ENCODE measurements at regions not wholly inside any gene's neighbourhood (a gene's known extent, or its start where the extent isn't known, plus 50 kb on each side); places are given as distances from the start of the nearest gene placed in this dataset.
A peak's percentile ranks its signal among the peaks of the same experiment; 100 is the strongest.

DNA sequence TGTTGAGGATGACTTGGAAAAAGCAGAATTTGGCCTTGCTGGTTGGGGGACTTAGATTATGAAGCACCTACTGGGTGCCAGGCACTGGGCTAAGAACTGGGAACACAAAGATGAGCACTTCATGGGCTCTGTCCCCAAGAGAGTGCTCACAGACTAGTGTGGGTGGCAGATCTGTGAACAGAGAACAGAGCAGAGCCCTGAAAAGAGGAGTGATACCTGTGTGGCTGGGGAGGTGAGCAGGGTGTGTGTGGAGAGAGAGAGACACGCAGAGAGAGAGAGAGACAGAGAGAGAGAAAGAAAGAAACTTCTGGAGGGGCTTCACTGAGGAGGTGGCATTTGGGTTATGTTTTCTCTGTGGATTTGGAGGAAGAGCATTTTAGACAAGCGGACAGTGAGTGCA is 61.1 kb upstream of the PPP2R5A start:
- no peak for DNase-seq (ENCODE audit: low read depth)

DNA sequence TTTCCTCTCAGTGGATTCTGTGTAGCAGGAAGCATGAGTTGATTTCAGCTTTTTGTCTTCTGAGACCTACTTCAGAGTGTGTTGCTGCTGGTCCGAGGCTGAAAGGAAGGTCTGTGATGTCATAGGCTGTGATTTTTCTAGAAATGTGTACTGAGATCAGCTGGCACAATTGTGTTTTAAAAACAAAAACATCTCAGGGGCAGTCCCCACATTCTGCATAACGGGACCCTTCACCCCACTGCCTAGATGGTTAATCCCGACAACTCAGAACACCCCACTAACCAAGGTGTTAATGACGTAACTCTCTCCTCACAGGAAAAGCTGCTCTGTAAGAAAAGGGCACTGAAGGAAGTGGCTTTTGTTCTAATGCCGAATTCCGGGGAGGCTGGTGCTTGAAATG is 59.8 kb upstream of the PPP2R5A start:
- DNase-seq (ENCODE audit: low read depth): no peak

DNA sequence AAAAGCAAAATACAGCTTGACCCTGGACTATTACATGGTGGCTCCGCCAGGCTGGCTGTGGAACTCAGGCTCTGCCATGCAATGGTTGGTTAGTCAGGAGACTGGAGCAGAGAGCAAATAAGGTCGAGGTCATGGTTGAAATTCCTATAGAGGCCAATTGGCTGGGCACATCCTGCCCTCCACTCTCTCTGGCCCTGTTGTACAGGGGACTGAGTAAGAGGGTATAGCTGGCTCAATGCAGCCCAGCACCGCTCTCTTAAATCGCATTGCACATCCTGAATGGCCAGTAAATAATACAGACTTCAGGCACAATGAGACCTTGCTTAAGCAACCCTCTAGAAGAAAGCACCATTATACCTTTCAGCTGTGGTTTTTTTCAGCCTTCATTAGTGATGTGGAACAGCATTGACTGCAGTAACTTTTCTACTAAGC is 59.3 kb upstream of the PPP2R5A start:
- no peak for DNase-seq (ENCODE audit: low read depth)

DNA sequence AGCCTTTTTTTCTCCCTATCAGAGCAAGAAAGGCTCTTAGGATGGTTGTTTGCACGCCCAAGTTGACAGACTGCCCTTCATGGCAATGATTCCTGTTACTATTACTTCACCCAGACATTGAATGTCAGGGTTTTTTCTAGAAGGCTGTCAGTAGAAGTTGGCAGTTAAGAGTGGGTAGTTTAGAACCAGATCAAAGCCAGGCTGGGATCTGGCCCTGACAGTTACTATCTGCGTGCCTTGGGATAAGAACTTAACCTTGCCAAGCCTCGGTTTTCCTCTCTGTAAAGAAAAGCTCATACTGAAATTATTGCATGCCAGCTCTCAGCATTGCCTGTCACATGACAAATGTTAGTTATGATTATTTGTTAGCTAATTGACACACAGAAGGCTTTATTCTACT is 58.7 kb upstream of the PPP2R5A start:
- DNase-seq (ENCODE audit: low read depth): no peak

DNA sequence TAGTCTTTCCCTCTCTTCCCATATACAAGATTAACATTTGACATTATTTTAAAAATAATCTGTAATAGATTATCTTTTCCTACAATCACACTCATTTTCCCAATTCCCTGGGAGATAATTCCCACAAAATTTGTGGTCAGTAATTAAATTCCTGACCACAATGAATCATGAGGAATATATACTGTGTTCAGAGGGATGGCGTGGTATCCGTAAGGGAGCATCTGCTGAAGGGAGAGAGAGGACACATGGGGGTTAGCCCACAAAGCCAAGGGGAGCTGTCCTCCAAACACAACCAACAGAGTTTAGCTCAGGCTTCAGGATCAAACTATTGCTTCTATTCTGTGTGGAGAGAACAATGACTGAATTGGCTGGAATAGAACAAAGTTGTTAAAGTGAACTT is 57.1 kb upstream of the PPP2R5A start:
- DNase-seq (ENCODE audit: low read depth): no peak

DNA sequence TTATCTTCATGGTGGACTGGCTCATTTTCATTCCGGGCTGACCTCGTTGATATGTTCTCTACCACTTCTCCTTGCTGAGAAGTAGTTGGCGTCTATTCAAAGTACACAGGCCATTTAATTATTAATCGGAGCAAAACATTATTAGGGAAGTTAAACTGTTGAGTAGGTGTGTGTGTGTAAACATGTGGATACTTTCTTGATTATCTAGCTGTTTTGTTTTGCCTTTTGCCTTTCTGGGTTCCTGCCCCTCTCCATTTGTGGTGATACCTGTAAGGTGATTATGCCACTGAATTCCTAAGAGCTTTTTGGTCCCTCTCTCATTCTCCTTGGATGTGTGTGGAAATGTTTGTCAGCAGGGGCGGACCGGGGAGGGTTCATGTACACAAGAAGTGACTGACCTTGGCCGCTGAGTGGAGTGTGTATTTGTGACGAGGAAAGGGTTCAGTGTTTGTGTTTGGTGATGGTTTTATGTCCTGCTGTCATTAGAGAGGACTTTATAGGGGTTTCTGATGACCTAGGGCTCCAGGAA is 56.6 kb upstream of the PPP2R5A start:
- DNase-seq (ENCODE audit: low read depth): no peak

DNA sequence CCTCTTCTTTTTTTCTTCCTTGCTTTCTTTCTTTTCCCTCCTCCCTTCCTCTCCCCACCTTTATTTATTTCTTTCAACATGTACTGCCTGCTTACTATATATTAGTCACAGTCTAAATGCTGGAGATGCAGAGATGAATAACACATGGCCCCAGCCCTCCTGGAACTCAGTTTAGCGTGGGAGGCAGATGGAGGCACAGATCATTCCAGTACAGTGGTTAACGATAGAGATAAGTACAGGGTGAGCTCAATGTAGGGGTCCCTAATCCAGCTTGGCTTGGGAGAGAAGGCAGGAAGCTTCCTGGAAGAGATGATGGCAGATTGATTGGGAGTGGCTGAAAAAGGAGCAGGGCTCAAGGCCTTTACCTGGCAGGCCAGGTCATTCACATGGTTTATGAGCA is 55.6 kb upstream of the PPP2R5A start:
- no peak for DNase-seq (ENCODE audit: low read depth)

DNA sequence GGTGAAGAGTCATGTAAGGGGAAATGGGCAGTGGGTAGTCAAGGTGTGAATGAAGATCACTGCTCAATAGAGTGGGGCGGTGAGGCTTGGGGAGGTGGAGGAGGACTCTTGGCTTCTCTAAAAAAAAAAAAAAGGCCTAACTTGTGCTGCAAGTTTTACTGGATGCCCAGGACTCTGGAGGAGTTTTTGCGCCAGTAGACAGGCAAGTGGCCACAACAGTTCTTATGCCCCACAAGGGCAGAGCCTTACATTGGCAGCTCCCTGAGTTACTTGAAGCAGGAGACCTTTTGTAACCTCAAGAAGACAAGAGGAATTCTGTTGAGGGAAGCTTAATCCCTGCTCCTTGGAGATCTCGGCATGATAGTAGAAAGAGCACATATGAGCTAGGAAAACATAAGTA is 54.9 kb upstream of the PPP2R5A start:
- no peak for DNase-seq (ENCODE audit: low read depth)

DNA sequence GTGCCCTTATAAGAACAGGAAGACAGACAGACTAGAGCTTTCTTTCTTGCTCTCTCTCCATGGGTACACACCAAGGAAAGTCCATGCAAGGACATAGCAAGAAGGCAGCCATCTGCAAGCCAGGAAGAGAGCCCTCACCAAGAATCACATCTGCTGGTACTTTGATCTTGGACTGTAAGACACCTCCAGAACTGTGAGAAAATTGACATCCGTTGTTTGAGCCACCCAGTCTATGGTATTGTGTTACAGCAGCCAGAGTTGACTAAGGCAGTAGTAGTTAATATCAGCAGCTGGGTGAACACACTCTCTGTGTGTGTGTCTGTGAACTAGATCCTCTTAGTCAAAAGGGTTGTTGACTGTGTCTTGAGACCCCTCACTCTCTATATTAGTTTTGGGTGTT is 53.8 kb upstream of the PPP2R5A start:
- DNase-seq (ENCODE audit: low read depth): no peak

DNA sequence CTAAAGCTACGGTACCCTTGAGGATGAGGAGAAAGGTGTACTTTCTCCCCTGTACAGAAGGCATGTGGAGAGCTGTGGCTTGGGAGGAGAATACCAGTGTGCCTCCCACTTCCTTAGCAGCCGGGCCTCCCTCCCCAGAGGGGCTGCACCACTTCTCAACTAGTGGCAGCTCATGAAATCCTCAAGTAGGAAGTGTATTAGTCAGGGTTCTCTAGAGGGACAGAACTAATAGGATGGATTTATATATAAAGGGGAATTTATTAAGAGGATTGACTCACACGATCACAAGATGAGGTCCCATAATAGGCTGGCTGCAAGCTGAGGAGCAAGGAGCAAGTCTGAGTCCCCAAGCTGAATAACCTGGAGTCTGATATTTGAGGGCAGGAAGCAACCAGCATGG is 53.1 kb upstream of the PPP2R5A start:
- no peak for DNase-seq (ENCODE audit: low read depth)

DNA sequence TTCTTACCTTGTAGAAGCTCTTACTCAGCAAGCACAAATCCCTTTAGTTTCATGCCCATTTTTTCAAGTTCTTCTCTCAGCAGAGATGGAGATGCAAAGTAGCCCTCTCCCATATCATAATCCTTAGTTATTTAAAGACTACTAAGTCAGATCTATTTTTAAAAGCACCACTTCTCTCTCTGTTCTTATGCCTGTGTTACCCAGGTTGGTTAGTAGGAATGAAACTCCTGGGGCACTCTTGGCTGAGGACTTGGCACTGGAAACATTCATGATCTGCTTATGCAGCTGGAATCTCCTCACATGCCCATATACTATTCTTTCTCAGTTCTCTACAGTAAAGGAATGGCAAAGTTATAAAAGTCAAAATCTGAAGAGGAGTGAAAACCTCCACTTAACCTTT is 51.9 kb upstream of the PPP2R5A start:
- DNase-seq (ENCODE audit: low read depth): peak; percentile 40

DNA sequence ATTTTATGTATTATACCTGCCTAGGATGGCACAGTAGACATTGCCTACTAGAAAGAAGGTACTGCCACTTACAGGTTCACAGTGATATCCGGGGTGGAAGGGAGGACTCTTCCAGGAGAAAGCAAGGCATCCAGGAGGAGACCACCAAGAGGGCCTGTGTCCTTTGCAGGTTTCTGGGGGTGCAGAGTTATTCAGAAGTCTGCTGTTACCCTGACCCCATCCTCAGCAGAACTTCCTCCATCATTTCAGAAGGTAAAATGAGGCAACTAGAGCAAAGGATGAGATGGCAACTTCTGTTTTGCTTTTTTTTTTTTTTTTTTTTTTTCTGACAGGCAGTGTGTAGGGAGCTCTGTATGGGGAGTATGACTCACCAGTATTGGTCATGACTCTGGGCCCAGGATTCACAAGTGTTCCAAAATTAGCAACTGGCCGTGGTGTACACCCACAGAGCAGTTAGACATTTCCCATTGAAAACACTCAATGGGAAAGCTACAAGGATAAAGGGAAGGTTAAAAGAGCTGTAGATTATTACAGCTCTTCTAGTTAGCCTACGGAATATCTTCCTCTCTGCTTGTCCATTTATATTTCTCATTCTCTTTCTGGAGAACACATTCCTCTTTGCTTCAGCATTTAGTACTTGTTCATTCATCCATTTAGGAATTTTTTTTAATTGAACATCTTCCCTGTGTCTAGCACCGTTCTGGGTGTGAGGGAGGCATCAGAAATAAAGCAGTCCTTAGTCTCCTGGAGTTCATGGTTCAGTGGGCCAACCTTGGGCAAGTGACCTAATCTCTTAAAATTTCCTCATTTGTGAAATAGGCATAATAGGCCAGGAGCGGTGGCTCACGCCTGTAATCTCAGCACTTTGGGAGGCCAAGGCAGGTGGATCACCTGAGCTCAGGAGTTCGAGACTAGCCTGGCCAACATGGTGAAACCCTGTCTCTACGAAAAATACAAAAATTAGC is 50.5 kb upstream of the PPP2R5A start:
- peak; percentile 96 for DNase-seq (ENCODE audit: low read depth)

Measured in myocyte (in vitro differentiated cells).